Loucy (cell line): ENCODE measurements at regions not wholly inside any gene's neighbourhood (a gene's known extent, or its start where the extent isn't known, plus 50 kb on each side); places are given as distances from the start of the nearest gene placed in this dataset.

ENCODE experiments used
- EZH2phosphoT487 ChIP-seq: fragments of 200-600 bp; IDR thresholded peaks from 2 replicates; pipeline ENCODE4 v1.6.1; 2018; ENCODE audit warnings: antibody characterized with exemption, mild to moderate bottlenecking, moderate library complexity, borderline replicate concordance
- TF ChIP-seq, protein P1 (sequence below): fragments of 200-600 bp; sonication (generic); conservative IDR thresholded peaks from 2 replicates; pipeline ENCODE4 v1.5.1; 2014; ENCODE audit warnings: mild to moderate bottlenecking, antibody characterized with exemption, low read length

DNA sequence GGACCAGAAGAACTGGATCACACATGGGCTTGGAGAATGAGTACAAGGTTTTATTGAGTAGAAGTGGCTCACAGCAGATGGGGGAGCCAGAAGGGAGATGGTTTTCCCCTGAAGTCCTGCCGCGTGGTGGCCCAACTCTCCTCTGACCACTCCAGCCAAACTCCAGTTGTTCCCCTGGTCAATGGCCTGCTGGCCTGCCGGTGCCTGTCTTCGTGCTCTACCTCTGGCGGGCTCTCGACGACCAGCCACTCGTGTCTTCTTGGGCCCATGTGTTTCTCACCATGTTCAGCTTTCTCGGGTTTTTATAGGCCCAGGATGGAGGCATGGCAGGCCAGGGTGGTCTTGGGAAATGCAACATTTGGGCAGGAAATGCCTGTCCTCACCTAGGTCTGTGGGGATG is 519.6 kb downstream of the CYLC2 start:
- TF ChIP-seq, protein P1, sequence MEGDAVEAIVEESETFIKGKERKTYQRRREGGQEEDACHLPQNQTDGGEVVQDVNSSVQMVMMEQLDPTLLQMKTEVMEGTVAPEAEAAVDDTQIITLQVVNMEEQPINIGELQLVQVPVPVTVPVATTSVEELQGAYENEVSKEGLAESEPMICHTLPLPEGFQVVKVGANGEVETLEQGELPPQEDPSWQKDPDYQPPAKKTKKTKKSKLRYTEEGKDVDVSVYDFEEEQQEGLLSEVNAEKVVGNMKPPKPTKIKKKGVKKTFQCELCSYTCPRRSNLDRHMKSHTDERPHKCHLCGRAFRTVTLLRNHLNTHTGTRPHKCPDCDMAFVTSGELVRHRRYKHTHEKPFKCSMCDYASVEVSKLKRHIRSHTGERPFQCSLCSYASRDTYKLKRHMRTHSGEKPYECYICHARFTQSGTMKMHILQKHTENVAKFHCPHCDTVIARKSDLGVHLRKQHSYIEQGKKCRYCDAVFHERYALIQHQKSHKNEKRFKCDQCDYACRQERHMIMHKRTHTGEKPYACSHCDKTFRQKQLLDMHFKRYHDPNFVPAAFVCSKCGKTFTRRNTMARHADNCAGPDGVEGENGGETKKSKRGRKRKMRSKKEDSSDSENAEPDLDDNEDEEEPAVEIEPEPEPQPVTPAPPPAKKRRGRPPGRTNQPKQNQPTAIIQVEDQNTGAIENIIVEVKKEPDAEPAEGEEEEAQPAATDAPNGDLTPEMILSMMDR = no peak
- no peak for TF ChIP-seq EZH2phosphoT487
